Neural cell (in vitro differentiated cells): ENCODE measurements at regions not wholly inside any gene's neighbourhood (a gene's known extent, or its start where the extent isn't known, plus 50 kb on each side); places are given as distances from the start of the nearest gene placed in this dataset.

Experiments
- H2AFZ ChIP-seq: fragments of 200-600, 300-800 bp; sonication (generic), shearing (Covaris generic); 2 replicates; pipeline ENCODE4 v1.6.0; 2014; ENCODE audit warnings: low read depth, mild to moderate bottlenecking, antibody characterized with exemption, low read length, moderate library complexity
- H3F3A ChIP-seq: fragments of 200-600 bp; shearing (Covaris generic); 2 replicates; pipeline ENCODE4 v1.6.1; 2016; ENCODE audit warnings: mild to moderate bottlenecking, moderate library complexity, mixed read lengths, antibody characterized with exemption, low read length; ENCODE audit not compliant: insufficient read depth, poor library complexity, severe bottlenecking
- H3K27ac ChIP-seq: fragments of 200-600, 300-800 bp; sonication (generic), shearing (Covaris generic); 2 replicates; pipeline ENCODE4 v1.5.1; 2014; ENCODE audit warnings: mild to moderate bottlenecking, low read length, moderate library complexity
- H3K27me3 ChIP-seq: fragments of 300-800, 200-600 bp; sonication (generic), shearing (Covaris generic); 2 replicates; pipeline ENCODE4 v1.6.0; 2014; ENCODE audit warnings: mild to moderate bottlenecking, low read depth, low read length, moderate library complexity; ENCODE audit not compliant: insufficient read depth
- H3K36me3 ChIP-seq: fragments of 300-800, 200-600 bp; sonication (generic), shearing (Covaris generic); 2 replicates; pipeline ENCODE4 v1.5.1; 2014; ENCODE audit warnings: mild to moderate bottlenecking, antibody characterized with exemption, low read length, moderate library complexity; ENCODE audit not compliant: insufficient read depth
- H3K4me2 ChIP-seq: fragments of 300-800, 200-600 bp; sonication (generic), shearing (Covaris generic); 2 replicates; pipeline ENCODE4 v1.6.0; 2014; ENCODE audit warnings: mild to moderate bottlenecking, low read length
- H3K4me3 ChIP-seq: fragments of 300-800, 200-600 bp; sonication (generic), shearing (Covaris generic); 2 replicates; pipeline ENCODE4 v1.5.1; 2014; ENCODE audit warnings: mild to moderate bottlenecking, low read length, moderate library complexity
- H3K79me2 ChIP-seq: fragments of 200-600 bp; shearing (Covaris generic); replicated peaks from 2 replicates; pipeline ENCODE4 v1.6.0; 2014; ENCODE audit warnings: mild to moderate bottlenecking, low read length, moderate library complexity; ENCODE audit not compliant: insufficient read depth
- H3K9ac ChIP-seq: fragments of 300-800, 200-600 bp; sonication (generic), shearing (Covaris generic); 2 replicates; pipeline ENCODE4 v1.6.1; 2016; ENCODE audit warnings: mild to moderate bottlenecking, low read length, mixed read lengths
- H3K9me2 ChIP-seq: fragments of 200-600 bp; shearing (Covaris generic); 2 replicates; pipeline ENCODE4 v1.6.1; 2016; ENCODE audit warnings: mild to moderate bottlenecking, low read length, mixed read lengths; ENCODE audit not compliant: insufficient read depth
- H3K9me3 ChIP-seq: fragments of 200-600, 300-800 bp; sonication (generic), shearing (Covaris generic); 2 replicates; pipeline ENCODE4 v1.6.1; 2016; ENCODE audit warnings: mild to moderate bottlenecking, mixed run types, low read length, moderate library complexity, mixed read lengths
- H4K20me1 ChIP-seq: fragments of 200-600 bp; shearing (Covaris generic); 2 replicates; pipeline ENCODE4 v1.6.1; 2016; ENCODE audit warnings: mild to moderate bottlenecking, mixed run types; ENCODE audit not compliant: insufficient read depth
- EP300 ChIP-seq: fragments of 450-650 bp; conservative IDR thresholded peaks from 2 replicates; pipeline ENCODE4 v1.6.1; 2014; ENCODE audit warnings: antibody characterized with exemption, mild to moderate bottlenecking, moderate library complexity; ENCODE audit not compliant: poor library complexity, severe bottlenecking
- EZH2 ChIP-seq: fragments of 200-600, 300-800 bp; shearing (Covaris generic), sonication (generic); IDR thresholded peaks from 2 replicates; pipeline ENCODE4 v1.6.1; 2014; ENCODE audit warnings: antibody characterized with exemption, low read length, borderline replicate concordance, mild to moderate bottlenecking; ENCODE audit not compliant: insufficient read depth, poor library complexity, severe bottlenecking
- MXI1 ChIP-seq: fragments of 450-650 bp; conservative IDR thresholded peaks from 2 replicates; pipeline ENCODE4 v1.6.1; 2014; ENCODE audit warnings: antibody characterized with exemption, mild to moderate bottlenecking; ENCODE audit not compliant: poor library complexity, severe bottlenecking
- POLR2AphosphoS5 ChIP-seq: IDR thresholded peaks from 2 replicates; pipeline ENCODE4 v1.6.1; 2012
- RAD21 ChIP-seq: fragments of 450-650 bp; conservative IDR thresholded peaks from 2 replicates; pipeline ENCODE4 v1.6.1; 2014; ENCODE audit warnings: antibody characterized with exemption, mild to moderate bottlenecking, moderate library complexity
- REST ChIP-seq: IDR thresholded peaks from 2 replicates; pipeline ENCODE4 v1.6.1; 2012; ENCODE audit warnings: borderline replicate concordance
- SMC3 ChIP-seq: fragments of 450-650 bp; conservative IDR thresholded peaks from 2 replicates; pipeline ENCODE4 v1.6.1; 2014; ENCODE audit warnings: antibody characterized with exemption, mild to moderate bottlenecking, moderate library complexity; ENCODE audit not compliant: poor library complexity
- TAF1 ChIP-seq: IDR thresholded peaks from 2 replicates; pipeline ENCODE4 v1.6.1; 2012; ENCODE audit warnings: low read depth
- TF ChIP-seq, protein P1 (sequence below): fragments of 450-650 bp; IDR thresholded peaks from 2 replicates; pipeline ENCODE4 v1.5.1; 2014; ENCODE audit warnings: antibody characterized with exemption, mild to moderate bottlenecking, moderate library complexity; ENCODE audit not compliant: poor library complexity, severe bottlenecking

DNA sequence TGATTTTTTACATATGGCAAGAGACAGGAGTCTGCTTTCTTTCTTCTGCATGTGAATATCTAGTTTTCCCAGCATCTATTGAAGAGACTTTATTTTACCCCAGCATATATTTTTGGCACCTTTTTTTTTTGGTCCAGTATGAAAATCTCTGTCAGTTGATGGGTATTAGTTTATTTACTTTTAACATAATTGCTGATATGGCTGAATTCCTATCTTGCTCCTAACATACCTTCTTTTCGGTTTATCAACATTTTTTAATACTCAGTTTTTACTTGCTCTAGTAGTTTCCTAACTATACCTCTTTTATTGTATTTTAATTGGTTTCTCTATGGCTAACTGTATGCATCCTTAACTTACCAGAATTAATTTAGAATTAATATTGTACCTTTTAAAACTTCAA lies 77.5 kb upstream of the PDE7B start:
- no peak overlapping the region for H3K4me3 ChIP-seq
- H2AFZ ChIP-seq, result no peak overlapping the region
- H3K9ac ChIP-seq, result no peak overlapping the region
- H3K27me3 ChIP-seq, result no peaks in the 10 kb centered on the region
- H3K27ac ChIP-seq, result no peak overlapping the region
- H3K9me2 ChIP-seq, result no peaks in the 10 kb centered on the region
- H4K20me1 ChIP-seq, result no peaks in the 10 kb centered on the region
- TF ChIP-seq, protein P1, sequence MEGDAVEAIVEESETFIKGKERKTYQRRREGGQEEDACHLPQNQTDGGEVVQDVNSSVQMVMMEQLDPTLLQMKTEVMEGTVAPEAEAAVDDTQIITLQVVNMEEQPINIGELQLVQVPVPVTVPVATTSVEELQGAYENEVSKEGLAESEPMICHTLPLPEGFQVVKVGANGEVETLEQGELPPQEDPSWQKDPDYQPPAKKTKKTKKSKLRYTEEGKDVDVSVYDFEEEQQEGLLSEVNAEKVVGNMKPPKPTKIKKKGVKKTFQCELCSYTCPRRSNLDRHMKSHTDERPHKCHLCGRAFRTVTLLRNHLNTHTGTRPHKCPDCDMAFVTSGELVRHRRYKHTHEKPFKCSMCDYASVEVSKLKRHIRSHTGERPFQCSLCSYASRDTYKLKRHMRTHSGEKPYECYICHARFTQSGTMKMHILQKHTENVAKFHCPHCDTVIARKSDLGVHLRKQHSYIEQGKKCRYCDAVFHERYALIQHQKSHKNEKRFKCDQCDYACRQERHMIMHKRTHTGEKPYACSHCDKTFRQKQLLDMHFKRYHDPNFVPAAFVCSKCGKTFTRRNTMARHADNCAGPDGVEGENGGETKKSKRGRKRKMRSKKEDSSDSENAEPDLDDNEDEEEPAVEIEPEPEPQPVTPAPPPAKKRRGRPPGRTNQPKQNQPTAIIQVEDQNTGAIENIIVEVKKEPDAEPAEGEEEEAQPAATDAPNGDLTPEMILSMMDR, result no peak
- no peak for TF ChIP-seq POLR2AphosphoS5
- no peak for TF ChIP-seq EZH2
- no peak for TF ChIP-seq EP300
- no peak for TF ChIP-seq TAF1
- no peak for TF ChIP-seq RAD21
- no peak for TF ChIP-seq MXI1
- no peak for TF ChIP-seq REST
- TF ChIP-seq SMC3, result no peak
- H3K9me3 ChIP-seq, result no peaks in the 10 kb centered on the region
- no peak overlapping the region for H3K4me2 ChIP-seq
- no peaks in the 10 kb centered on the region for H3K79me2 ChIP-seq
- no peaks in the 10 kb centered on the region for H3F3A ChIP-seq
- H3K36me3 ChIP-seq, result no peaks in the 10 kb centered on the region

GRCh38 chr6:135779213-135779612 lies 72.3 kb upstream of the PDE7B start:
- Histone ChIP-seq H3K79me2 (no peaks in the 10 kb centered on the region), H4K20me1 (no peaks in the 10 kb centered on the region), H3F3A (no peaks in the 10 kb centered on the region), H3K27ac (no peak overlapping the region), H2AFZ (no peak overlapping the region), H3K4me3 (no peak overlapping the region), H3K36me3 (no peaks in the 10 kb centered on the region), H3K9me2 (no peaks in the 10 kb centered on the region), H3K9ac (no peak overlapping the region), H3K9me3 (no peaks in the 10 kb centered on the region), H3K4me2 (no peak overlapping the region), H3K27me3 (no peaks in the 10 kb centered on the region)
- no peak for TF ChIP-seq EZH2
- TF ChIP-seq POLR2AphosphoS5, result no peak
- TF ChIP-seq, protein P1, result no peak
- TF ChIP-seq REST, result no peak
- no peak for TF ChIP-seq SMC3
- no peak for TF ChIP-seq TAF1
- no peak for TF ChIP-seq EP300
- no peak for TF ChIP-seq MXI1
